HG03457 (cell line): ENCODE measurements at regions not wholly inside any gene's neighbourhood (a gene's known extent, or its start where the extent isn't known, plus 50 kb on each side); places are given as distances from the start of the nearest gene placed in this dataset.

Experiments used
- ATAC-seq: cut with Tn5 transposase; IDR thresholded peaks from one replicate; pipeline ENCODE4 v1.9.1; 2021; ENCODE audit warnings: moderate number of reproducible peaks; ENCODE audit not compliant: unreplicated experiment

- no peak for ATAC-seq
Measured at GRCh38 chr13:99828123-99828522, 143.4 kb downstream of the ZIC5 start.

- no peak for ATAC-seq
Measured at GRCh38 chr13:99827011-99827772, 144.4 kb downstream of the ZIC5 start.

GRCh38 chr13:99823961-99824360, 147.6 kb downstream of the ZIC5 start:
- no peak for ATAC-seq

GRCh38 chr13:99822820-99823219, 148.7 kb downstream of the ZIC5 start:
- ATAC-seq: no peak

GRCh38 chr13:99821741-99822140, 149.8 kb downstream of the ZIC5 start:
- ATAC-seq: no peak

- ATAC-seq: no peak
Measured at GRCh38 chr13:99819967-99820366, 151.6 kb downstream of the ZIC5 start.

GRCh38 chr13:99816321-99816720, 155.2 kb downstream of the ZIC5 start:
- no peak for ATAC-seq

- no peak for ATAC-seq
Measured at GRCh38 chr13:99813336-99814095, 158.1 kb downstream of the ZIC5 start.

- ATAC-seq: no peak
Measured at GRCh38 chr13:99812625-99813024, 158.9 kb downstream of the ZIC5 start.

GRCh38 chr13:99811067-99811700, 160.4 kb downstream of the ZIC5 start:
- no peak for ATAC-seq

GRCh38 chr13:99809926-99810325, 161.6 kb downstream of the ZIC5 start:
- ATAC-seq: no peak

- no peak for ATAC-seq
Measured at GRCh38 chr13:99809496-99809895, 162.1 kb downstream of the ZIC5 start.

- ATAC-seq: no peak
Measured at GRCh38 chr13:99808786-99809185, 162.8 kb downstream of the ZIC5 start.

GRCh38 chr13:99806671-99807070, 164.9 kb downstream of the ZIC5 start:
- no peak for ATAC-seq

- ATAC-seq: no peak
Measured at GRCh38 chr13:99805361-99805760, 166.2 kb downstream of the ZIC5 start.

- no peak for ATAC-seq
Measured at GRCh38 chr13:99803141-99803540, 168.4 kb downstream of the ZIC5 start.

GRCh38 chr13:99802416-99802815, 169.2 kb downstream of the ZIC5 start:
- ATAC-seq: no peak

- no peak for ATAC-seq
Measured at GRCh38 chr13:99800951-99801350, 170.6 kb downstream of the ZIC5 start.

- ATAC-seq: no peak
Measured at GRCh38 chr13:99800011-99800410, 171.6 kb downstream of the ZIC5 start.

- ATAC-seq: no peak
Measured at GRCh38 chr13:99798756-99799155, 172.8 kb downstream of the ZIC5 start.

- no peak for ATAC-seq
Measured at GRCh38 chr13:99797691-99798090, 173.9 kb downstream of the ZIC5 start.
